SU-DHL-6 (cell line): ENCODE measurements at regions not wholly inside any gene's neighbourhood (a gene's known extent, or its start where the extent isn't known, plus 50 kb on each side); places are given as distances from the start of the nearest gene placed in this dataset.

ENCODE experiments used
- EZH2phosphoT487 ChIP-seq: fragments of 200-600 bp; sonication (generic), shearing (Covaris generic); conservative IDR thresholded peaks from 2 replicates; pipeline ENCODE4 v1.6.1; 2018; ENCODE audit warnings: mild to moderate bottlenecking, antibody characterized with exemption, low read length, moderate library complexity, mixed read lengths
- TF ChIP-seq, protein P1 (sequence below): fragments of 200-600 bp; sonication (generic); IDR thresholded peaks from one replicate; pipeline ENCODE4 v1.5.1; 2017; ENCODE audit warnings: antibody characterized with exemption, mild to moderate bottlenecking, low read length, moderate library complexity; ENCODE audit not compliant: insufficient read depth, poor library complexity, severe bottlenecking

DNA sequence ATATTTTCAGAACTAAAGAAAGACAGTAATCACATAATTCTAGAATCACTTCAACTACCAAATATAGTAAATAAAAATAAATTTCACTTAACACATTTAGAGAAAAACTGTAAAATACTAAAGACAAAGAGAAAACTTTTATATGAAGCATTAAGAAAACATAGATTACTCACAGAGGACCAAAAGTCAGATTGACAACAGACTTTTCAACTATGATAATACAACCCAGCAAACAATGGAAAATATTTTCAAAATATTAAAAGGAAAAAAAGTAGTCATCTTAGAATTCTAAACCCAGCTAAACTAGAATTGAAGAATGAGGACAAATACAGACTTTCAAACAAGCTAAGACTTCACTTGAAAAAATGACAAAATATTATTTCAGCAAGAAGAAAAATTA lies 164.8 kb upstream of the ARID1B start:
- TF ChIP-seq, protein P1, sequence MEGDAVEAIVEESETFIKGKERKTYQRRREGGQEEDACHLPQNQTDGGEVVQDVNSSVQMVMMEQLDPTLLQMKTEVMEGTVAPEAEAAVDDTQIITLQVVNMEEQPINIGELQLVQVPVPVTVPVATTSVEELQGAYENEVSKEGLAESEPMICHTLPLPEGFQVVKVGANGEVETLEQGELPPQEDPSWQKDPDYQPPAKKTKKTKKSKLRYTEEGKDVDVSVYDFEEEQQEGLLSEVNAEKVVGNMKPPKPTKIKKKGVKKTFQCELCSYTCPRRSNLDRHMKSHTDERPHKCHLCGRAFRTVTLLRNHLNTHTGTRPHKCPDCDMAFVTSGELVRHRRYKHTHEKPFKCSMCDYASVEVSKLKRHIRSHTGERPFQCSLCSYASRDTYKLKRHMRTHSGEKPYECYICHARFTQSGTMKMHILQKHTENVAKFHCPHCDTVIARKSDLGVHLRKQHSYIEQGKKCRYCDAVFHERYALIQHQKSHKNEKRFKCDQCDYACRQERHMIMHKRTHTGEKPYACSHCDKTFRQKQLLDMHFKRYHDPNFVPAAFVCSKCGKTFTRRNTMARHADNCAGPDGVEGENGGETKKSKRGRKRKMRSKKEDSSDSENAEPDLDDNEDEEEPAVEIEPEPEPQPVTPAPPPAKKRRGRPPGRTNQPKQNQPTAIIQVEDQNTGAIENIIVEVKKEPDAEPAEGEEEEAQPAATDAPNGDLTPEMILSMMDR = no peak
- TF ChIP-seq EZH2phosphoT487 = no peak
